GM23338 (cell line): ENCODE measurements at regions not wholly inside any gene's neighbourhood (a gene's known extent, or its start where the extent isn't known, plus 50 kb on each side); places are given as distances from the start of the nearest gene placed in this dataset.

Experiments used
- ATAC-seq: fragments of 200-7000 bp; cut with Tn5 transposase; 3 replicates; pipeline ENCODE4 v1.9.1; 2020
- DNase-seq: peaks from one replicate; pipeline ENCODE4 v3.0.0-alpha.2; 2015; ENCODE audit warnings: low spot score
- H2AFZ ChIP-seq: fragments of 200-600 bp; sonication (generic); 2 replicates; pipeline ENCODE4 v1.8.0; 2016; ENCODE audit warnings: antibody characterized with exemption, mild to moderate bottlenecking, moderate library complexity
- H3F3A ChIP-seq: fragments of 200-600 bp; sonication (generic); replicated peaks from 2 replicates; pipeline ENCODE4 v1.8.0; 2017; ENCODE audit warnings: antibody characterized with exemption, mixed run types, low read depth
- H3K27ac ChIP-seq: fragments of 200-600 bp; sonication (generic); 2 replicates; pipeline ENCODE4 v1.6.1; 2016; ENCODE audit warnings: low read depth
- H3K27me3 ChIP-seq: fragments of 200-600 bp; sonication (generic); 2 replicates; pipeline ENCODE4 v1.8.0; 2016; ENCODE audit warnings: mild to moderate bottlenecking, mixed run types, moderate library complexity; ENCODE audit not compliant: insufficient read depth
- H3K36me3 ChIP-seq: fragments of 200-600 bp; sonication (generic); 2 replicates; pipeline ENCODE4 v1.8.0; 2016; ENCODE audit warnings: mild to moderate bottlenecking; ENCODE audit not compliant: insufficient read depth
- H3K4me1 ChIP-seq: fragments of 200-600 bp; sonication (generic); 2 replicates; pipeline ENCODE4 v1.8.0; 2016; ENCODE audit warnings: mild to moderate bottlenecking, moderate library complexity; ENCODE audit not compliant: insufficient read depth
- H3K4me2 ChIP-seq: fragments of 200-600 bp; sonication (generic); 2 replicates; pipeline ENCODE4 v1.7.1; 2017; ENCODE audit warnings: mixed run types
- H3K4me3 ChIP-seq: fragments of 200-600 bp; sonication (generic); 2 replicates; pipeline ENCODE4 v1.6.1; 2016; ENCODE audit warnings: mixed run types
- H3K79me2 ChIP-seq: fragments of 200-600 bp; sonication (generic); replicated peaks from 2 replicates; pipeline ENCODE4 v1.8.0; 2017; ENCODE audit warnings: mild to moderate bottlenecking; ENCODE audit not compliant: insufficient read depth
- H3K9me2 ChIP-seq: fragments of 200-600 bp; sonication (generic); 2 replicates; pipeline ENCODE4 v1.8.0; 2017; ENCODE audit not compliant: insufficient read depth
- H4K20me1 ChIP-seq: fragments of 200-600 bp; sonication (generic); replicated peaks from 2 replicates; pipeline ENCODE4 v1.8.0; 2017; ENCODE audit warnings: mild to moderate bottlenecking; ENCODE audit not compliant: insufficient read depth
- H3K27ac Mint-ChIP-seq: 2 replicates; pipeline ENCODE4 v1.8.0; 2020; ENCODE audit warnings: inconsistent platforms, mild to moderate bottlenecking, moderate library complexity, mixed read lengths
- H3K27me3 Mint-ChIP-seq: 3 replicates; pipeline ENCODE4 v1.8.0; 2022; ENCODE audit warnings: low read depth, mild to moderate bottlenecking, moderate library complexity, mixed read lengths, inconsistent platforms; ENCODE audit not compliant: insufficient read depth, poor library complexity
- H3K36me3 Mint-ChIP-seq: 3 replicates; pipeline ENCODE4 v1.8.0; 2021; ENCODE audit warnings: low read depth, mild to moderate bottlenecking, inconsistent platforms, moderate library complexity, mixed read lengths
- H3K4me1 Mint-ChIP-seq: 3 replicates; pipeline ENCODE4 v1.8.0; 2020; ENCODE audit warnings: mild to moderate bottlenecking, inconsistent platforms, mixed read lengths
- H3K4me3 Mint-ChIP-seq: 3 replicates; pipeline ENCODE4 v1.8.0; 2021; ENCODE audit warnings: moderate library complexity, mild to moderate bottlenecking, inconsistent platforms, mixed read lengths
- H3K9me3 Mint-ChIP-seq: 3 replicates; pipeline ENCODE4 v1.8.0; 2020; ENCODE audit warnings: moderate library complexity, mild to moderate bottlenecking, inconsistent platforms, mixed read lengths
- CREB1 ChIP-seq: fragments of 250-450 bp; sonication (Bioruptor Pico); IDR thresholded peaks from 2 replicates; pipeline ENCODE4 v1.5.0; 2020; ENCODE audit warnings: low read depth, mild to moderate bottlenecking, moderate library complexity
- CTCF ChIP-seq, 2 experiments: fragments of 200-600 bp in 1 of 2; sonication (generic) in 1 of 2; conservative IDR thresholded peaks; 2 replicates each; pipeline versions ENCODE4 v1.5.1 to v1.6.1; 2016 to 2017; ENCODE audit warnings: antibody characterized with exemption in 2 of 2, low read depth in 2 of 2, mild to moderate bottlenecking in 2 of 2, moderate library complexity in 1 of 2
- ETS1 ChIP-seq: IDR thresholded peaks from 2 replicates; pipeline ENCODE4 v1.6.1; 2016; ENCODE audit warnings: antibody characterized with exemption
- EZH2 ChIP-seq: fragments of 200-600 bp; sonication (generic); IDR thresholded peaks from one replicate; pipeline ENCODE4 v1.8.0; 2017; ENCODE audit warnings: antibody characterized with exemption, mild to moderate bottlenecking, low read depth; ENCODE audit not compliant: unreplicated experiment
- EZH2phosphoT487 ChIP-seq: fragments of 200-600 bp; sonication (generic); IDR thresholded peaks from one replicate; pipeline ENCODE4 v1.8.1; 2018; ENCODE audit warnings: antibody characterized with exemption; ENCODE audit not compliant: unreplicated experiment
- JUNB ChIP-seq: IDR thresholded peaks from one replicate; pipeline ENCODE4 v1.6.1; 2016; ENCODE audit warnings: antibody characterized with exemption; ENCODE audit not compliant: unreplicated experiment
- NANOG ChIP-seq: IDR thresholded peaks from 2 replicates; pipeline ENCODE4 v1.6.1; 2016; ENCODE audit warnings: antibody characterized with exemption, borderline replicate concordance
- POLR2AphosphoS5 ChIP-seq: IDR thresholded peaks from 2 replicates; pipeline ENCODE4 v1.6.1; 2016; ENCODE audit warnings: antibody characterized with exemption, low read depth
- REST ChIP-seq: IDR thresholded peaks from one replicate; pipeline ENCODE4 v1.6.1; 2018; ENCODE audit warnings: antibody characterized with exemption; ENCODE audit not compliant: unreplicated experiment
- STAT1 ChIP-seq: IDR thresholded peaks from one replicate; pipeline ENCODE4 v1.6.1; 2016; ENCODE audit warnings: antibody characterized with exemption; ENCODE audit not compliant: unreplicated experiment
- ZNF114 ChIP-seq: fragments of 250-450 bp; sonication (Bioruptor Pico); IDR thresholded peaks from 2 replicates; pipeline ENCODE4 v1.5.0; 2020; ENCODE audit warnings: mild to moderate bottlenecking, moderate library complexity
- ZNF331 ChIP-seq: fragments of 250-450 bp; sonication (Bioruptor Pico); IDR thresholded peaks from 2 replicates; pipeline ENCODE4 v1.5.0; 2020; ENCODE audit warnings: low read depth, mild to moderate bottlenecking, moderate library complexity
- ZNF462 ChIP-seq: fragments of 250-450 bp; sonication (Bioruptor Pico); IDR thresholded peaks from 2 replicates; pipeline ENCODE4 v1.5.0; 2020; ENCODE audit warnings: mild to moderate bottlenecking, moderate library complexity

- no peak overlapping the region for H3K27ac Mint-ChIP-seq
- no peak overlapping the region for H3K4me2 ChIP-seq
- H3K4me3 Mint-ChIP-seq, result no peak overlapping the region
- H3K79me2 ChIP-seq, result no peaks in the 10 kb centered on the region
- no peaks in the 10 kb centered on the region for H3K36me3 ChIP-seq
- no peak overlapping the region for H3K4me3 ChIP-seq
- no peaks in the 10 kb centered on the region for H3K9me2 ChIP-seq
- no peak overlapping the region for H3K27ac ChIP-seq
- no peaks in the 10 kb centered on the region for H3K9me3 Mint-ChIP-seq
- no peak overlapping the region for H2AFZ ChIP-seq
- no peaks in the 10 kb centered on the region for H3K4me1 ChIP-seq
- H3F3A ChIP-seq, result no peaks in the 10 kb centered on the region
- H3K27me3 Mint-ChIP-seq, result no peaks in the 10 kb centered on the region
- H4K20me1 ChIP-seq, result no peaks in the 10 kb centered on the region
- ATAC-seq, result no peak
- DNase-seq, result no peak
- TF ChIP-seq REST, result no peak
- no peak for TF ChIP-seq EZH2phosphoT487
- TF ChIP-seq NANOG, result no peak
- no peak for TF ChIP-seq ZNF331 (CRISPR knock-in tag)
- TF ChIP-seq ETS1, result no peak
- TF ChIP-seq ZNF114 (CRISPR knock-in tag), result no peak
- no peak for TF ChIP-seq ZNF462 (CRISPR knock-in tag)
- TF ChIP-seq EZH2, result no peak
- TF ChIP-seq STAT1, result no peak
- no peak for TF ChIP-seq CTCF (conservative IDR thresholded peaks at IDR 0.05; ENCODE audit: low read depth in 2 of 2)
- no peak for TF ChIP-seq CREB1 (CRISPR knock-in tag)
- TF ChIP-seq JUNB, result no peak
- TF ChIP-seq POLR2AphosphoS5, result no peak
- H3K4me1 Mint-ChIP-seq, result no peaks in the 10 kb centered on the region
- H3K27me3 ChIP-seq, result no peaks in the 10 kb centered on the region
- no peaks in the 10 kb centered on the region for H3K36me3 Mint-ChIP-seq
These were observed 652.4 kb upstream of the MEF2C start for GRCh38 chr5:89535411-89535810.
